Skeletal muscle satellite cell (primary cell): ENCODE measurements at regions not wholly inside any gene's neighbourhood (a gene's known extent, or its start where the extent isn't known, plus 50 kb on each side); places are given as distances from the start of the nearest gene placed in this dataset.

ENCODE experiments used
- H3K27me3 ChIP-seq: 2 replicates; pipeline ENCODE4 v1.7.0; 2013; ENCODE audit warnings: low read length; ENCODE audit not compliant: control insufficient read depth, insufficient read depth
- H3K36me3 ChIP-seq: 2 replicates; pipeline ENCODE4 v1.7.0; 2013; ENCODE audit warnings: mild to moderate bottlenecking, control low read depth, low read length; ENCODE audit not compliant: insufficient read depth
- H3K4me1 ChIP-seq: 2 replicates; pipeline ENCODE4 v1.7.0; 2013; ENCODE audit warnings: low read length; ENCODE audit not compliant: control insufficient read depth, insufficient read depth
- H3K4me2 ChIP-seq: 2 replicates; pipeline ENCODE4 v1.7.0; 2013; ENCODE audit warnings: mild to moderate bottlenecking, low read length
- H3K4me3 ChIP-seq: 2 replicates; pipeline ENCODE4 v1.7.0; 2013; ENCODE audit warnings: low read length
- H3K9ac ChIP-seq: 2 replicates; pipeline ENCODE4 v1.7.0; 2013; ENCODE audit warnings: mild to moderate bottlenecking, low read depth, low read length, moderate library complexity
- H3K9me3 ChIP-seq: replicated peaks from 2 replicates; pipeline ENCODE4 v1.7.0; 2013; ENCODE audit warnings: mild to moderate bottlenecking, control low read depth, low read length

DNA sequence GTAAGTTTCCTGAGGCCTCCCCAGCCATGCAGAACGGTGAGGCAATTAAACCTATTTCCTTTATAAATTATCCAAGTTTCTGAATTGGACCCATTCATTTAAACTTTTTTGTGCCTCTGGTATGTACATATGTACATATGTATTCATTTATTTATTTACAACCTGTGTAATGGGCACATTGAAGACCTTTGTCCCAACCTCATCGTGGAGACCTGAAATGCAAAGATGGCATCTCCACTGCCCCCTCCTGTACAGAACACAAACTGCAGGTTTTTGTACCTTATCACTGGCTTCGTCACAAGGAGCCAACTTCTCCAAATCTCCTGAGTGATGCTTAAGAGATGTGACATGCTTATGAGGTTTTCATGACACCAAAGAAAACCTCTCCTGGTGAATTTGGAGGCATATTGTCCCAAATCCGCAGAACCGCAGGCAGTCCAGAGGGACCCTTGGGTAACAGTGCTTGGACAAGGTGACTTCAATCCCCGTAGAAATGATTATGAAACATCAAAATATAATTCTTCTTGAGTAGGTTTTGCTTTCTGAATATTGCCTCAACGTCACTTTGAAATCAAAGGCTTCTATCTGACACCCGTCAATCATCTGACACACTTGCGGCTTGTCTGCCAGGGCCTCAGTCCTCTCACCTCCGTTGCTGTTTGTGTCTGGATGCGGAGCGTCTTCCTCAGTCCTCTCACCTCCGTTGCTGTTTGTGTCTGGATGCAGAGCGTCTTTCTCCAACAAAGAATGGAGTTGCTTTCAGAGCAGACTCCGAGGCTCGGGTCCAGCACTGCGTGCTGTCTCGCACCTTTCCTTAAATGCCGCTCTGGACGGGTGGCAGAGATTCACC lies 135.0 kb upstream of the IRX4 start:
- Histone ChIP-seq H3K4me2 (no peak overlapping the region), H3K27me3 (no peaks in the 10 kb centered on the region), H3K4me3 (no peak overlapping the region), H3K9me3 (no peaks in the 10 kb centered on the region), H3K4me1 (no peaks in the 10 kb centered on the region), H3K9ac (no peak overlapping the region), H3K36me3 (no peaks in the 10 kb centered on the region)

DNA sequence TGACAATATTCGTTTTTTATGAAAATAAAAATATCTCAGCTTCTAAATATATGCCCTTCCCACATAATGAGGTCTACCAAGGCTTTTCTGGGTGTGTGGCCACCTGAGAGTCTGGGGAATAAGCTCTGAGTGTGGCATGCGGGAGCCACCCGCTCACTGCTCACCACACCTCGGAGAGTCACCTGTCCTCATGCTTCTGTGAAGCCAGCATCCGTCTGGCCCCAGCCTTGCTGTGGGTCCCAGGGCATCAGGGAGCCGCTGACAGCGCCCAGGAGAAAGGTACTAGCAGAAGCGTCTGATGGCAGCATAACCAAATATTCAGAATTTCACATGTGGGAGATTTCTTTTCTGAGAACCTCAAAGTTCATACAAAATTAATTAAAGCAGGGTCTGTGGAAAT lies 133.2 kb upstream of the IRX4 start:
- Histone ChIP-seq H3K4me3 (no peak overlapping the region), H3K9ac (no peak overlapping the region), H3K4me2 (no peak overlapping the region), H3K36me3 (no peaks in the 10 kb centered on the region), H3K27me3 (peaks cover 6% of the 10 kb centered on the region), H3K9me3 (no peaks in the 10 kb centered on the region), H3K4me1 (no peaks in the 10 kb centered on the region)

DNA sequence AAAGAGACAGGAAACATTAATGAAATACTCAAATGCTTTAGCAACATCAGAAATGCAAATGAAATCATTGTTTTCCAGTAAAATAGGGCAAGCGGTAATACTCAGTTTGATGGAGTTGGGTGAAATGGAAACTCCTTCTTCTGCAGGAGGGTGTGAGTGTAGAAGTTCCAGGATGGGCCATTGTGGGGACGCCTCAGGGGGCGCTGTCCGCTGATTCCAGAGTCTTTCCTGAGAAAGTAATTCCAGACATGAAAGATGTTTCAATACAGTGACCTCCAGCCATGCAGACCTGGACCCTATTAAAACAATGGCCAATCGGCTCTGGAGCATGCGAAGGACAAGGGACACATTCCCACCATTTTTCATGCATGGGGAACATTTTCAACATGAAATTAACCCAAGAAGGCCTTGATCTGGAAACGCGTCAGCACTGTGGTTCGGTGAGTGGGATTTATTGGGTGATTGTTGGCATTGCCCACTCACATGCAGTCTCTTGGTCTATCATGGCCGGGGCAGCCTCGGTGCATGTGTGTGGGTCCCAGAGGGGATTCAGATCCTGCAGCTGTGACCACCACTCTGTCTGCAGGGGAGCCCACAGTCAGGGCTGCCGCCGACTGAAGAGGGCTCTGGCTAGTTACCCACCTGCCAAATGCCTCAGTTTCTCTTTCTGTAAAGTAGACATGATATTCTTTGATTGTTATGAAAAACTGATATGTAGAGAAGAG lies 132.6 kb upstream of the IRX4 start:
- Histone ChIP-seq H3K9me3 (no peaks in the 10 kb centered on the region), H3K4me1 (no peaks in the 10 kb centered on the region), H3K27me3 (peaks cover 6% of the 10 kb centered on the region), H3K4me2 (no peak overlapping the region), H3K36me3 (no peaks in the 10 kb centered on the region), H3K4me3 (no peak overlapping the region), H3K9ac (no peak overlapping the region)

DNA sequence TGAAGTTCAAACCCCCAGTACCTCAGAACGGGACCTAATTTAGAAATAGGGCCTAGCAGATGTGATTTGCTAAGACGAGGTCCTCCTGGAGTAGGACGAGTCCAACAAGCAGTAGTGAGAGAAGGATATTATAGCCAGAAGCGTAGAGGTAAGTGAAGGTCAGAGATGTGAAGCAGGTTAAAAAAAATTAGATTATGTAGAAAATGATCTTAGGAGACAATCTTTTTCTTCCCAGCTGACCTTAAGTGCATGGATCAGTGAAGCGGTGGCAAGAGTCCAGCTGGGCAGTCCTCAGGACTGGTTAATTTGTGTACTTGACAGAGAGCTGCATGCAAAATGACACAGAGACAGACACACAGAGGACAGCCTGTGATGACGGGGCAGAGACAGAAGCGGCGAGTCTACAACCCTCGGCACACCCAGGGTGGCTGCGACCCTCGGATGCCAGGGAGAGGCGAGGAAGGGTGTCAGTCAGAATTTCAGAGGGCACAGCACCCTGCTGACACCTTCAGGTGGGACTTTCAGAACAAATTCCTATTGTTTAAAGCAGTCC lies 131.4 kb upstream of the IRX4 start:
- peaks cover 8% of the 10 kb centered on the region for H3K27me3 ChIP-seq
- no peaks in the 10 kb centered on the region for H3K9me3 ChIP-seq
- H3K4me2 ChIP-seq = no peak overlapping the region
- H3K4me3 ChIP-seq = no peak overlapping the region
- no peak overlapping the region for H3K9ac ChIP-seq
- no peaks in the 10 kb centered on the region for H3K4me1 ChIP-seq
- no peaks in the 10 kb centered on the region for H3K36me3 ChIP-seq

DNA sequence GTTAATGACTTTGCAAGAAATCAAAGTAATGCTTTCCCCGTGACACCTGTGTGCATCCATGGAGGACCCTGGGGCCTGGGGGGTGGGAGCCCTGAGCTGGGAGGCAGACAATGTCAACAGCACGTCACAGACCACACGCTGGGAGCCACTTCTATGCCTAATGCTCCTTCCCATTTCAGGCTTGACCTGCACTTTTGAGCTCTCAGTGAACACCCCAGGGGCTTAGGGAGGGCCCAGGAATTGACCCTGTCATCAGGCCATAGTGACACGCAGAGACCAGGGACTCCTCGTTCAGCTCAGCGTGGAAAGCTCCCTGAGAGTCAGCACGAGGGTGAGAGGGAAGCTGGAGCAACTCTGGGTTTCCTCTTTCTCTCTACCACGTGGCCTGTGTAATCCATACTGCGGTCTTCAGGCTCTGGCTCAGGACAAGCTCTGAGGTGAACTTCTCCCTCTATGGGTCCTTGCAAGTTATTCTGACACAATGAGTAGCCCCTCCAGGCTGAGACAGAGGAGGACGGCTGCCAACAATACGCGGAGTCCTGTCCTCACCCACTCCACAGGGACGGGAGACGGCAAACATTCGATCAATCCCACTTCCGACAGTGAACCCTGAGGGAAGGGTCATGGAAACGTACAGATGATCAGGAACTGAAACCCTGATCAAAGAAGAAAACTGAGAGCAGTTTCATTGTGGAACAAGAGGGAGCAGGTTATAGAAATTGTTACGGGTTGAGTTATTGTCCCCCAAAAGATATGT lies 130.8 kb upstream of the IRX4 start:
- H3K36me3 ChIP-seq = no peaks in the 10 kb centered on the region
- H3K9me3 ChIP-seq = no peaks in the 10 kb centered on the region
- no peaks in the 10 kb centered on the region for H3K4me1 ChIP-seq
- no peak overlapping the region for H3K9ac ChIP-seq
- no peak overlapping the region for H3K4me3 ChIP-seq
- H3K27me3 ChIP-seq = peaks cover 14% of the 10 kb centered on the region
- no peak overlapping the region for H3K4me2 ChIP-seq

DNA sequence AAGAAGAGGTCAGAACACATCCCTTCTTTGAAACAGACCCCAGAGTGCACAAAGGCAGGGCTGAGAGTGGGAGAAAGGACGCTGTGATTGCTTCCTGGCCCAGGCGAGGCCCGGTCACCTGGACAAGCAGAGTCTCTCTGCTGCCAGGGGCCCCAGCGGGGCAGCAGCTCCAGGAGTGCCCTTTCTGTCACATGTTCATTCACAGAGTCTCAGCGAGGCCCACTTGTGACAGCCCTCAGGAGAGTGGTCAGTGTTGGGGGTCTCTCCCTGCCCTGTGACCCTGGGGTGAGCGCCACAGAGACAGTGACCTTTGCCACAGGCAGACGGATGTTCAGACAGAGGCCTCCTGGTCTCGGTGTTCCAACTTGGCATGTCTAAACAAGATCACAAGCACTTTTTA lies 130.2 kb upstream of the IRX4 start:
- Histone ChIP-seq H3K27me3 (peaks cover 20% of the 10 kb centered on the region), H3K4me1 (no peaks in the 10 kb centered on the region), H3K4me2 (no peak overlapping the region), H3K9me3 (no peaks in the 10 kb centered on the region), H3K36me3 (no peaks in the 10 kb centered on the region), H3K9ac (no peak overlapping the region), H3K4me3 (no peak overlapping the region)

DNA sequence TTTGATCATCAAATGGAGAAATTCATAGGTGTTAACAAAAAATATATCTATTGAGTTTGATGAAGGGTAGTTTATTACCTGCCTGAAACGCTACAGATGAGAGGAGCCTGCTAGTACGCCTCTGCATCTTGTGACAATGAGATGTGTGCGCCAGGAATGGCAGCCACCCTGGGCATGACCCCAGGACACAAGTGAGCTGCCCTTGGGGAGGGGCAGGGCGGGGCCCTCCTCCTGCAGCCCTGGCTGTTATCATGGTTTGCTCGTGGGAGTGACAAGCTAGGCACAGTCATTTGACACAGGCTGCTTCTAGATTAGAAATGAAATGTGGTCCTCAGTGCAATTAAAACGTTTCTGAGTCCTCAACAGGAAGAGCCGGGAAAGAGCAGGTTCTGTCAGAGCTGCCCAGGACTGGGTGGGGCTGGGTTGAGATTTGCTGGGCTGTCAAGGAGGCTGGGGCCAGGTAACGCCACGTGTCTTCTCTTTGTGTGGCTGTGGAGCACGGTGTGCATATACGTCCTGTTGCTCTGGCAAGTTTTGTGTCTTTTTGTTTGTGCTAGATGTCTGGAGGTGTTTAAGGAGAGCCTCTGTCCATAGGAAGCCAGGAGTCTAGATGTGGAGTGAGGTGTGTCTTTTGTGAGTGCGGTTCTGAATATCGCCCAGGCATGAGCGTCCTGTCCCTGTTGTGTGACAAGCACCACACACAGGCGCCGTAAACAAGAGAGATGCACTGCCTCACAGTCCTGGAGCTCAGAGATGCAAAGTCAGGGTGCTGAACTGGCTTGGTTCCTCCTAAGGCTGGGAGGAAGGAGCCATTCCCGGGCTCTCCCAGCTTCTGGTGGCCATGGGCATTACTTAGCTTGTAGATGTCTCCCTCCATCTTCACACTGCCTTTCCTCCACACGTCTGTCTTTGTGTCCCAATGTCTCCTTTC lies 129.0 kb upstream of the IRX4 start:
- no peak overlapping the region for H3K9ac ChIP-seq
- H3K9me3 ChIP-seq = no peaks in the 10 kb centered on the region
- no peaks in the 10 kb centered on the region for H3K4me1 ChIP-seq
- H3K27me3 ChIP-seq = peaks cover 30% of the 10 kb centered on the region
- no peak overlapping the region for H3K4me3 ChIP-seq
- H3K36me3 ChIP-seq = no peaks in the 10 kb centered on the region
- no peak overlapping the region for H3K4me2 ChIP-seq

DNA sequence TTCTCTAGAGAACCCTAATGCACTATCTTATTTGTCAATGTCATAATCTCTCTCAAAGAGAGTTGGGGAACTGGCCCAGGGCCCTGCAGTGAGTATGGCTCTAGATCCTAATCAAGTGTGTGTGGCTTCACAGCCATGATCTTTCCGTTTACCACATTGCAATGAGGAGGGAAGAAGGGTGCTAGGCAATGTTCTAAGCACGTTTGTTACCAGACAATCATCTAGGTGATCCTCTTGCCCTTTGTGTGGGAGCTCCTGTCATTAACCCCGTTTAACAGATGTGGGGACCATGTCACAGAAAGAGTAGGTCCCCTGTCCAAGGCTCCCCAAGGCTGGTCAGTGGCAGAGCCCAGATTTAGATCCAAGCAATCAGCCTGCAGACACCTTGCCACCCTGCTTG lies 128.2 kb upstream of the IRX4 start:
- H3K4me3 ChIP-seq = no peak overlapping the region

DNA sequence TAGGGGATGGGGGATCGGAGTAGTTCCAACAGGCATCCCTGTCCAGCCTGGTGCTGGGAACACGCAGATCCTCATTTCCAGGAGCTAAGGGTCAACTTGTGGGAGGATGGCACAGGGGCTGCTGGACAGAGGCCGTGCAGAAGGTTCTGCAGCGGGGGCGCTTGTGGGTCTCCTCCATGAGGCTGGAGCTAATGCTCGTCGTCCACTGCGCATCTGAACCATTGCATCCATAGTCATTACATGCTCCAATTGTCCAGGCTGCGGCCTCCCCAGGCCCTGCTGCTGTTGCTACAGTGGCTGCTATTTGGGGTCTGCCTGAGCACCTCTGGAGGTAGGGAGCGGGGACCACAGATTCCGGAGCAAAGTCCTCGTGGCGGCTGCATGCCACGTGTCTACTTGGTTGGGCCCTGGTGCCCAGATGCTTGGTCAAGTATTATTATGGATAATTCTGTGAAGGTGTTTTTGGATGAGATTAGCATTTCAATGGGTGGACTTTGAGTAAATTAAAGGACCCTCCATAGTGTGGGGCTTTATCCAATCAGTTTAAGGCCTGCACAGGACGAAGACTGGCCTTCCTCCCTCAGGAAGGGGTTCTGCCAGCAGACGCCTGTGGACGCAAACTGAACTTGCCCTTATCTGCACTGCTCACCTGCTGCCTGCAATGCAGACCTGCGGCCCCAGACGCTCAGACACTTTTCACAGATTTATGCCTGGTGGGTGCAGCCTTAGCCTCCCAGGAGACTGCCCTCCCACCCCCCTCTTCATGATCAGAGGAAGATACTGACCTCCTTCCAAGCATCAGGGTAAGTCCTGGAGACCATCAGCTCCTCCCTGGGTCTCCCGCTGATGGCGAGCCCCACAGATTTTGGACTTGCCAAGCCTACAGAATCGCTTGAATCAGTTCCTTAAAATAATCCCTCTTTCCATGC lies 127.5 kb upstream of the IRX4 start:
- H3K4me1 ChIP-seq = no peaks in the 10 kb centered on the region
- H3K9me3 ChIP-seq = no peaks in the 10 kb centered on the region
- H3K36me3 ChIP-seq = no peaks in the 10 kb centered on the region
- H3K27me3 ChIP-seq = peaks cover 33% of the 10 kb centered on the region
- H3K9ac ChIP-seq = no peak overlapping the region
- no peak overlapping the region for H3K4me3 ChIP-seq
- no peak overlapping the region for H3K4me2 ChIP-seq

More for the DNA sequence above, 128.2 kb upstream of the IRX4 start:
- Histone ChIP-seq H3K4me1 (no peaks in the 10 kb centered on the region), H3K4me2 (no peak overlapping the region), H3K27me3 (peaks cover 33% of the 10 kb centered on the region), H3K36me3 (no peaks in the 10 kb centered on the region), H3K9ac (no peak overlapping the region), H3K9me3 (no peaks in the 10 kb centered on the region)
